GM19025 (cell line): ENCODE measurements at regions not wholly inside any gene's neighbourhood (a gene's known extent, or its start where the extent isn't known, plus 50 kb on each side); places are given as distances from the start of the nearest gene placed in this dataset.

ENCODE experiments used
- ATAC-seq: cut with Tn5 transposase; IDR thresholded peaks from one replicate; pipeline ENCODE4 v1.9.1; 2021; ENCODE audit warnings: mild to moderate bottlenecking, low read depth, moderate library complexity; ENCODE audit not compliant: unreplicated experiment

GRCh38 chr11:109329716-109330115, 92.3 kb upstream of the C11orf87 start:
- no peak for ATAC-seq

GRCh38 chr11:109338131-109338530, 83.9 kb upstream of the C11orf87 start:
- no peak for ATAC-seq

DNA sequence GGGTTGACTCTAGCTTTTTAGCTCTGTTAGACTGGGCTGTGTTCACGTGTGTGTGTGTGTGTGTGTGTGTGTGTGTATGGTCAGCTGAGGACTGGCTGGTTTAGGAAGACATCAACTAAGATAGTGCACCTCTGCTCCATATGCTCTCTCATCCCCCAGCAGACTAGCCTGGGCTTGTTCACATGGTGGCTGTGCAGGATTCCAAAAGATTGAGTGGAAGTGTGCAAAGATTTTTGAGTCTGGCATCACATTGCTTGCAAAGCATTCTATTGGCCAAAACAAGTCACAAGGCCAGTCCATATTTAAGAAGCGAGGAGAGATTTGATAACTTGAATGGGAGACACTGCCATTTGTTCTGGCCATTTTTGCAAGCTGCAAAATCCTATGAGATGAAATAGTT, 79.7 kb upstream of the C11orf87 start:
- ATAC-seq = no peak

DNA sequence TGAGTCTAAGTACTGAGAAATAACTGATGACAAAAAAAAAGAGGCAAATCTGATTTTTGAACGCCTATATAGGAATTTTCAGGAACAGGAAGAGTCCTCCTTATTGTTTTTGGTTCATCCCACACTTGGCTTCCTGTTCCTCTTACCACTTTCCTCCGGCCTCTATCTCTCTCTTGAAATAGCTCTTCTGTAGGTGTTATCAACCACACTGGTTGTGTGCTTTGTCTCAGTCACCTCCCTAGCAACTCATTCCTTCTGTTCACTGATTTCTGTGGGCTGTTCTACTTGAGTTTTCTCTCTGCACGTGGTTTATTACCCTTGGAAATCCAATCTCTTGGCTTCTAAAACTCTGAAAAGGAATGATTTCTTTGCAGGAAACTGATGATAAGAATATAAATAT, 78.7 kb upstream of the C11orf87 start:
- no peak for ATAC-seq

- ATAC-seq = no peak
Measured at GRCh38 chr11:109347304-109347703, 74.7 kb upstream of the C11orf87 start.

GRCh38 chr11:109349276-109350080, 72.5 kb upstream of the C11orf87 start:
- ATAC-seq = no peak

- no peak for ATAC-seq
Measured at GRCh38 chr11:109350091-109350490, 71.9 kb upstream of the C11orf87 start.

DNA sequence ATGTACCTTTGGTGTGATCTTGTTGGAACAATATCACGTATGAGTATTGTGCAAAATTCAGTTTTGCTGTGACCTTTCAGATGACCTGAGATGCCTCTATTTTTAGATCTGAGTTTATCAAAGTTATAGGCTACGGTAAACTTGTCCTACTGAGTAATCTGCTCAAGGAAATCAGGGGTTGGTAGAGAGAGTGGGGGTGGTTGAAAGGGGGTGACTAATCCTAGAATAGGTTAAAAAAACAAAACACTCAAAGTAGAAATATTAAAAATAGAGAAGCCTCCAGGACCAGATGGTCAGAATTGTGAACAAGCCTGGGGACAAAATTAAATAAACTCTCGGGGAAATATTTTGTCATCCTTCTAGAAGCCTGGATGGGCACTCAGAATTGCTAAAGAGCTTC, 59.9 kb upstream of the C11orf87 start:
- ATAC-seq = no peak

DNA sequence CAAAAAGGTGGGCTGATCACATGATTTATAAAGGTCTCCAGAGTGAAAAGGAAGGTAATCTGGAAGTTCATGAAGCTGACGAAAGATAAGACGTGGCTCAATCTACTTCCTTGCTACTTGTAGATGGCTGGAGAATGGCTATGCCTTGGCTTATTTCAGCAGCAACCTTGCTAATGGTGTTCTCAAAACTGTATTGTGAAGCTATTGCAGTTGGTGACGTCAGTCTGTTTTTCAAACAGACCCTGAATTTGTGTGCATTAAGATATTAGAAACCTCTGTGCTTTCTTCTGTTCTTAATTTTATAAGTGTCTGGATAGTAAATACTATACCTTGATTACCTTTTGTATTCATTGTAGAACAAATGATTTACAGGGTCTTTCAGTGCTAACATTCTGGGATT, 58.3 kb upstream of the C11orf87 start:
- no peak for ATAC-seq

GRCh38 chr11:109364851-109365250, 57.1 kb upstream of the C11orf87 start:
- no peak for ATAC-seq

- no peak for ATAC-seq
Measured at GRCh38 chr11:109371444-109372176, 50.4 kb upstream of the C11orf87 start.
